Upper lobe of right lung (tissue), 1 donor: ENCODE measurements at regions not wholly inside any gene's neighbourhood (a gene's known extent, or its start where the extent isn't known, plus 50 kb on each side); places are given as distances from the start of the nearest gene placed in this dataset.
"Not testable (repeated sequence)": the region's sequence is repeated elsewhere in the genome, so short reads cannot be mapped to it uniquely, and the experiment has no call there.

Experiments used
- ATAC-seq: fragments of 200-7000 bp; cut with Tn5 transposase; one replicate; pipeline ENCODE4 v1.9.1; 2020; ENCODE audit warnings: mild to moderate bottlenecking, moderate library complexity
- DNase-seq: peaks from one replicate; pipeline ENCODE4 v3.0.0-alpha.2; 2020
- H3K27ac ChIP-seq: fragments of 200-600 bp; one replicate; pipeline ENCODE4 v1.8.0; 2022
- H3K27me3 ChIP-seq: fragments of 200-600 bp; one replicate; pipeline ENCODE4 v1.8.0; 2022; ENCODE audit warnings: mild to moderate bottlenecking
- H3K36me3 ChIP-seq: fragments of 200-600 bp; one replicate; pipeline ENCODE4 v1.8.0; 2022
- H3K4me1 ChIP-seq: fragments of 200-600 bp; one replicate; pipeline ENCODE4 v1.8.0; 2022
- H3K4me3 ChIP-seq: fragments of 200-600 bp; one replicate; pipeline ENCODE4 v1.8.0; 2022; ENCODE audit warnings: mild to moderate bottlenecking
- H3K9me3 ChIP-seq: fragments of 200-600 bp; one replicate; pipeline ENCODE4 v1.8.0; 2022
- CTCF ChIP-seq: fragments of 200-600 bp; IDR thresholded peaks from one replicate; pipeline ENCODE4 v1.8.0; 2022; ENCODE audit warnings: antibody characterized with exemption
- intact Hi-C: fragments of 100-400 bp; cut with DNase I; formaldehyde crosslinking; loops from one replicate; pipeline ENCODE4 v1.11.0; 2022
- donor health status: DM: no; HTN: yes; CAD: no; lungs with severe emphysema.

- no peaks in the 10 kb centered on the region for H3K4me1 ChIP-seq
- DNase-seq, result no peak
- no peak for TF ChIP-seq CTCF
- no peak overlapping the region for H3K4me3 ChIP-seq
- no peak overlapping the region for H3K27ac ChIP-seq
- peaks cover 16% of the 10 kb centered on the region for H3K9me3 ChIP-seq
- H3K36me3 ChIP-seq, result no peaks in the 10 kb centered on the region
- H3K27me3 ChIP-seq, result no peaks in the 10 kb centered on the region
- intact Hi-C loops, result no loop called here
- ATAC-seq, result no peak
Measured at GRCh38 chr6:84967389-84967788, 203.0 kb upstream of the TBX18 start.

GRCh38 chr6:84953111-84953755 is 188.8 kb upstream of the TBX18 start:
- no peak overlapping the region for H3K27ac ChIP-seq
- no peaks in the 10 kb centered on the region for H3K36me3 ChIP-seq
- H3K27me3 ChIP-seq, result no peaks in the 10 kb centered on the region
- H3K4me1 ChIP-seq, result no peaks in the 10 kb centered on the region
- H3K9me3 ChIP-seq, result no peaks in the 10 kb centered on the region
- ATAC-seq (no peak), DNase-seq (no peak)
- intact Hi-C loops, result no loop called here
- TF ChIP-seq CTCF, result no peak
- no peak overlapping the region for H3K4me3 ChIP-seq

- intact Hi-C loops, H3K4me1 ChIP-seq, H3K36me3 ChIP-seq, DNase-seq, H3K4me3 ChIP-seq, ATAC-seq, H3K9me3 ChIP-seq, H3K27me3 ChIP-seq, H3K27ac ChIP-seq: not testable (repeated sequence)
Measured at GRCh38 chr6:84944926-84945325, 180.5 kb upstream of the TBX18 start.

GRCh38 chr6:84943905-84944304 is 179.5 kb upstream of the TBX18 start:
- Histone ChIP-seq H3K4me1 (no peaks in the 10 kb centered on the region), H3K27me3 (no peaks in the 10 kb centered on the region), H3K4me3 (no peak overlapping the region), H3K36me3 (no peaks in the 10 kb centered on the region), H3K9me3 (no peaks in the 10 kb centered on the region), H3K27ac (no peak overlapping the region)
- DNase-seq, result no peak
- no peak for TF ChIP-seq CTCF
- no peak for ATAC-seq
- intact Hi-C loops, result no loop called here

GRCh38 chr6:84941609-84942008 is 177.2 kb upstream of the TBX18 start:
- intact Hi-C loops, H3K27ac ChIP-seq: not testable (repeated sequence)

GRCh38 chr6:84929212-84929611 is 164.8 kb upstream of the TBX18 start:
- ATAC-seq, result no peak
- intact Hi-C loops, result no loop called here
- no peak for TF ChIP-seq CTCF

More at GRCh38 chr6:84941609-84942008, 177.2 kb upstream of the TBX18 start:
- H3K36me3 ChIP-seq, H3K27me3 ChIP-seq, H3K4me1 ChIP-seq, DNase-seq, H3K9me3 ChIP-seq, H3K4me3 ChIP-seq, ATAC-seq: not testable (repeated sequence)

GRCh38 chr6:84927551-84927950 is 163.2 kb upstream of the TBX18 start:
- no peaks in the 10 kb centered on the region for H3K27me3 ChIP-seq
- TF ChIP-seq CTCF, result no peak
- H3K27ac ChIP-seq, result no peak overlapping the region
- ATAC-seq, result no peak
- intact Hi-C loops, result no loop called here
- no peaks in the 10 kb centered on the region for H3K36me3 ChIP-seq
- no peaks in the 10 kb centered on the region for H3K4me1 ChIP-seq
- no peaks in the 10 kb centered on the region for H3K9me3 ChIP-seq
- no peak overlapping the region for H3K4me3 ChIP-seq
- DNase-seq, result no peak

More at GRCh38 chr6:84929212-84929611, 164.8 kb upstream of the TBX18 start:
- Histone ChIP-seq H3K4me1 (no peaks in the 10 kb centered on the region), H3K9me3 (no peaks in the 10 kb centered on the region), H3K36me3 (no peaks in the 10 kb centered on the region), H3K27ac (no peak overlapping the region), H3K27me3 (no peaks in the 10 kb centered on the region), H3K4me3 (no peak overlapping the region)
- no peak for DNase-seq
